ENCODE measurements at regions not wholly inside any gene's neighbourhood (a gene's known extent, or its start where the extent isn't known, plus 50 kb on each side); places are given as distances from the start of the nearest gene placed in this dataset.

GRCh38 chr2:22970284-22970975, 414.5 kb upstream of the KLHL29 start:
- TF ChIP-seq CTCF (IDR thresholded peaks at IDR 0.05) (no peak), POLR2A (IDR thresholded peaks at IDR 0.05) (no peak)

Measured in heart left ventricle (tissue), 13 donors.